WTC11 (cell line): ENCODE measurements at regions not wholly inside any gene's neighbourhood (a gene's known extent, or its start where the extent isn't known, plus 50 kb on each side); places are given as distances from the start of the nearest gene placed in this dataset.

ENCODE experiments used
- ATAC-seq: fragments of 200-7000 bp; cut with Tn5 transposase; 2 replicates; pipeline ENCODE4 v1.10.0; 2021; ENCODE audit warnings: mild to moderate bottlenecking, moderate library complexity
- CTCF ChIA-PET: fragments of 300-600 bp; sonication (Branson Sonifier 250); formaldehyde crosslinking; loops from one replicate; lab custom pipeline; 2021; ENCODE audit warnings: antibody characterized with exemption; lab: Charles Lee
- POLR2A ChIA-PET: fragments of 350-600 bp; sonication (Branson Sonifier 250); formaldehyde crosslinking; loops from one replicate; lab custom pipeline; 2021; ENCODE audit warnings: antibody characterized with exemption; lab: Charles Lee
- DNase-seq: peaks from one replicate; pipeline ENCODE4 v3.0.0; 2021; ENCODE audit warnings: low spot score
- H3K27ac Mint-ChIP-seq: 2 replicates; pipeline ENCODE4 v1.8.0; 2021; ENCODE audit warnings: mixed read lengths
- H3K27me3 Mint-ChIP-seq: 2 replicates; pipeline ENCODE4 v1.8.0; 2021; ENCODE audit warnings: low read depth, mild to moderate bottlenecking, moderate library complexity, mixed read lengths
- H3K36me3 Mint-ChIP-seq: 2 replicates; pipeline ENCODE4 v1.8.0; 2021; ENCODE audit warnings: mixed read lengths
- H3K4me1 Mint-ChIP-seq: 2 replicates; pipeline ENCODE4 v1.8.0; 2022; ENCODE audit warnings: mixed read lengths
- H3K4me3 Mint-ChIP-seq: 2 replicates; pipeline ENCODE4 v1.8.0; 2021; ENCODE audit warnings: mild to moderate bottlenecking, moderate library complexity, mixed read lengths
- H3K9me3 Mint-ChIP-seq: 2 replicates; pipeline ENCODE4 v1.8.0; 2021; ENCODE audit warnings: mixed read lengths
- FOXK1 ChIP-seq: sonication (generic); formaldehyde crosslinking; IDR thresholded peaks from 2 replicates; pipeline ENCODE4 v1.8.0; 2022; ENCODE audit warnings: mild to moderate bottlenecking, moderate library complexity, missing genetic modification reagents
- MXD4 ChIP-seq: fragments of 250-450 bp; sonication (Bioruptor Pico); IDR thresholded peaks from 2 replicates; pipeline ENCODE4 v1.8.0; 2021; ENCODE audit warnings: mild to moderate bottlenecking, moderate library complexity, borderline replicate concordance
- MYBL2 ChIP-seq: sonication (generic); formaldehyde crosslinking; IDR thresholded peaks from 2 replicates; pipeline ENCODE4 v1.8.1; 2023; ENCODE audit warnings: mild to moderate bottlenecking, moderate library complexity, missing genetic modification reagents
- SOX15 ChIP-seq: fragments of 250-450 bp; sonication (Bioruptor Pico); IDR thresholded peaks from 2 replicates; pipeline ENCODE4 v1.9.0; 2021; ENCODE audit warnings: mild to moderate bottlenecking
- TF ChIP-seq, protein P1 (sequence below): sonication (generic); formaldehyde crosslinking; IDR thresholded peaks from 2 replicates; pipeline ENCODE4 v1.8.1; 2022; ENCODE audit warnings: low read depth, missing genetic modification reagents, borderline replicate concordance
- TF ChIP-seq, protein P2 (sequence below): fragments of 250-450 bp; sonication (Bioruptor Pico); IDR thresholded peaks from 2 replicates; pipeline ENCODE4 v2.1.2; 2022; ENCODE audit warnings: mild to moderate bottlenecking, moderate library complexity
- TF ChIP-seq, protein P3 (sequence below): fragments of 250-450 bp; sonication (Bioruptor Pico); IDR thresholded peaks from 2 replicates; pipeline ENCODE4 v1.9.0; 2021; ENCODE audit warnings: mild to moderate bottlenecking
- TF ChIP-seq, protein P4 (sequence below): fragments of 250-450 bp; sonication (Bioruptor Pico); IDR thresholded peaks from 2 replicates; pipeline ENCODE4 v1.8.0; 2021; ENCODE audit warnings: mild to moderate bottlenecking
- TF ChIP-seq, protein P5 (sequence below): sonication (generic); formaldehyde crosslinking; IDR thresholded peaks from 2 replicates; pipeline ENCODE4 v1.8.1; 2023; ENCODE audit warnings: mild to moderate bottlenecking, missing genetic modification reagents, moderate library complexity
- TF ChIP-seq, protein P6 (sequence below): sonication (generic); formaldehyde crosslinking; IDR thresholded peaks from 2 replicates; pipeline ENCODE4 v1.8.1; 2022; ENCODE audit warnings: mild to moderate bottlenecking, moderate library complexity, missing genetic modification reagents
- TF ChIP-seq, protein P7 (sequence below): fragments of 200-600 bp; IDR thresholded peaks from 2 replicates; pipeline ENCODE4 v1.8.0; 2022; ENCODE audit warnings: antibody characterized with exemption

DNA sequence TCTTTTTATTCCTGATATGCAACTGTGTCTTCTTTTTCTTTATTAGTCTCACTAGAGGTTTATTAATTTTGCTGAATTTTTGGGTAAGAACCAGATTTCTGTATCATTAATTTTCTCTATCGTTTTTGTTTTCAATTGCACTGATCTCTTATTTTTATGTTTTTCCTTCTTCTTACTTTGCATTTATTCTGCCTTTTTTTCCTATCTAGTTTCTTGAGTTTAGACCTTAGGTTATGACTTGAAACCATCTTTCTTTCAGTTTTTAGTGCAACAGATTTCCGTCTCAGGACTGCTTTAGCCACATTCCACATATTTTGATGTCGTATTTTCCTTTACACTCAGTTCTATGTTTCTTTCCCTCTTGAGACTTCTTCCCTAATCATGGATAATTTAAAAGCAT, 56.6 kb downstream of the IARS1 start (continued):
- TF ChIP-seq, protein P1, sequence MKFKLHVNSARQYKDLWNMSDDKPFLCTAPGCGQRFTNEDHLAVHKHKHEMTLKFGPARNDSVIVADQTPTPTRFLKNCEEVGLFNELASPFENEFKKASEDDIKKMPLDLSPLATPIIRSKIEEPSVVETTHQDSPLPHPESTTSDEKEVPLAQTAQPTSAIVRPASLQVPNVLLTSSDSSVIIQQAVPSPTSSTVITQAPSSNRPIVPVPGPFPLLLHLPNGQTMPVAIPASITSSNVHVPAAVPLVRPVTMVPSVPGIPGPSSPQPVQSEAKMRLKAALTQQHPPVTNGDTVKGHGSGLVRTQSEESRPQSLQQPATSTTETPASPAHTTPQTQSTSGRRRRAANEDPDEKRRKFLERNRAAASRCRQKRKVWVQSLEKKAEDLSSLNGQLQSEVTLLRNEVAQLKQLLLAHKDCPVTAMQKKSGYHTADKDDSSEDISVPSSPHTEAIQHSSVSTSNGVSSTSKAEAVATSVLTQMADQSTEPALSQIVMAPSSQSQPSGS (CRISPR knock-in tag): no peak
- TF ChIP-seq, protein P2, sequence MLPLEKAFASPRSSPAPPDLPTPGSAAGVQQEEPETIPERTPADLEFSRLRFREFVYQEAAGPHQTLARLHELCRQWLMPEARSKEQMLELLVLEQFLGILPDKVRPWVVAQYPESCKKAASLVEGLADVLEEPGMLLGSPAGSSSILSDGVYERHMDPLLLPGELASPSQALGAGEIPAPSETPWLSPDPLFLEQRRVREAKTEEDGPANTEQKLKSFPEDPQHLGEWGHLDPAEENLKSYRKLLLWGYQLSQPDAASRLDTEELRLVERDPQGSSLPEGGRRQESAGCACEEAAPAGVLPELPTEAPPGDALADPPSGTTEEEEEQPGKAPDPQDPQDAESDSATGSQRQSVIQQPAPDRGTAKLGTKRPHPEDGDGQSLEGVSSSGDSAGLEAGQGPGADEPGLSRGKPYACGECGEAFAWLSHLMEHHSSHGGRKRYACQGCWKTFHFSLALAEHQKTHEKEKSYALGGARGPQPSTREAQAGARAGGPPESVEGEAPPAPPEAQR (CRISPR knock-in tag): no peak
- TF ChIP-seq, protein P3, sequence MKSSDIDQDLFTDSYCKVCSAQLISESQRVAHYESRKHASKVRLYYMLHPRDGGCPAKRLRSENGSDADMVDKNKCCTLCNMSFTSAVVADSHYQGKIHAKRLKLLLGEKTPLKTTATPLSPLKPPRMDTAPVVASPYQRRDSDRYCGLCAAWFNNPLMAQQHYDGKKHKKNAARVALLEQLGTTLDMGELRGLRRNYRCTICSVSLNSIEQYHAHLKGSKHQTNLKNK (CRISPR knock-in tag): no peak
- TF ChIP-seq MYBL2 (CRISPR knock-in tag): no peak

DNA sequence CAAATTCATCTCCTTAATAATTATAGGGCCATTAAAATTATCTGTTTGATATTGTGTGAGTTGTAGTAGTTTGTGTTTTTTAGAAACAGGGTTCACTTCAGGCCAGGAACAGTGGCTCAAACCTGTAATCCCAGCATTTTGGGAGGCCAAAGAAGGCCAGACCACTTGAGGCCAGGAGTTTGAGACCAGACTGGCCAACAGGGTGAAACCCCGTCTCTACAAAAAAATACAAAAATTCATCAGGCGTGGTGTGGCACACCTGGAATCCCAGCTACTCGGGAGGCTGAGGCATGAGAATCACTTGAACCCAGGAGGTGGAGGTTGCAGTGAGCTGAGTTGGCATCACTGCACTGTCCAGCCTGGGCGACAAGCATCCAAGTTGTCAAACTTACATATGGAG, 57.0 kb downstream of the IARS1 start:
- TF ChIP-seq, protein P4, sequence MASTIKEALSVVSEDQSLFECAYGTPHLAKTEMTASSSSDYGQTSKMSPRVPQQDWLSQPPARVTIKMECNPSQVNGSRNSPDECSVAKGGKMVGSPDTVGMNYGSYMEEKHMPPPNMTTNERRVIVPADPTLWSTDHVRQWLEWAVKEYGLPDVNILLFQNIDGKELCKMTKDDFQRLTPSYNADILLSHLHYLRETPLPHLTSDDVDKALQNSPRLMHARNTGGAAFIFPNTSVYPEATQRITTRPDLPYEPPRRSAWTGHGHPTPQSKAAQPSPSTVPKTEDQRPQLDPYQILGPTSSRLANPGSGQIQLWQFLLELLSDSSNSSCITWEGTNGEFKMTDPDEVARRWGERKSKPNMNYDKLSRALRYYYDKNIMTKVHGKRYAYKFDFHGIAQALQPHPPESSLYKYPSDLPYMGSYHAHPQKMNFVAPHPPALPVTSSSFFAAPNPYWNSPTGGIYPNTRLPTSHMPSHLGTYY (CRISPR knock-in tag): no peak
- TF ChIP-seq, protein P5, sequence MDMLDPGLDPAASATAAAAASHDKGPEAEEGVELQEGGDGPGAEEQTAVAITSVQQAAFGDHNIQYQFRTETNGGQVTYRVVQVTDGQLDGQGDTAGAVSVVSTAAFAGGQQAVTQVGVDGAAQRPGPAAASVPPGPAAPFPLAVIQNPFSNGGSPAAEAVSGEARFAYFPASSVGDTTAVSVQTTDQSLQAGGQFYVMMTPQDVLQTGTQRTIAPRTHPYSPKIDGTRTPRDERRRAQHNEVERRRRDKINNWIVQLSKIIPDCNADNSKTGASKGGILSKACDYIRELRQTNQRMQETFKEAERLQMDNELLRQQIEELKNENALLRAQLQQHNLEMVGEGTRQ: no peak
- TF ChIP-seq MXD4 (CRISPR knock-in tag): no peak
- TF ChIP-seq, protein P6, sequence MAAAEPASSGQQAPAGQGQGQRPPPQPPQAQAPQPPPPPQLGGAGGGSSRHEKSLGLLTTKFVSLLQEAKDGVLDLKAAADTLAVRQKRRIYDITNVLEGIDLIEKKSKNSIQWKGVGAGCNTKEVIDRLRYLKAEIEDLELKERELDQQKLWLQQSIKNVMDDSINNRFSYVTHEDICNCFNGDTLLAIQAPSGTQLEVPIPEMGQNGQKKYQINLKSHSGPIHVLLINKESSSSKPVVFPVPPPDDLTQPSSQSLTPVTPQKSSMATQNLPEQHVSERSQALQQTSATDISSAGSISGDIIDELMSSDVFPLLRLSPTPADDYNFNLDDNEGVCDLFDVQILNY (CRISPR knock-in tag): no peak
- no peak overlapping the region for H3K4me3 Mint-ChIP-seq
- ChIA-PET CTCF (interaction anchor here (2.9 kb wide), 1 partner anchor 97 kb away, joined by 22 read pairs; no protein-coding TSS in a partner anchor), POLR2A (no interaction called here)
- H3K9me3 Mint-ChIP-seq: no peaks in the 10 kb centered on the region
- H3K27me3 Mint-ChIP-seq: no peaks in the 10 kb centered on the region
- ATAC-seq: no peak
- H3K27ac Mint-ChIP-seq: no peak overlapping the region
- peaks cover 73% of the 10 kb centered on the region for H3K36me3 Mint-ChIP-seq
- no peak for DNase-seq
- no peaks in the 10 kb centered on the region for H3K4me1 Mint-ChIP-seq

DNA sequence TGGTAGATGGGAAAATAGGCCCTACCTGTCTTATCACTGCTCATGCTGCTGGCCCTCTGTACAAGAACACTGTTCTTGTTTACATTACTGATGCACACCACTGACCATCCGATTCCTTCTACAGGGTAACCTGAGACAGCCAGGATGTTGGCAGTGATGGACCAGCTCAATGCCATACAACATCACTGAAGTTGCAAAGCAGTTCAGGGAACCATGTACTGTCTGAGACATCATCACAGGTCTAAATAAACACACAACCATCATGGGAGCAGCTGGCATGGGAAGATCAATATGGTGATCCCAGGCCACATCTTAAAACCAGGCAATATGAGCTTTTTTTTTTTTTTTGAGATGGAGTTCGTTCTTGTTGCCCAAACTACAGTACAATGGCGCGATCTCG, 59.0 kb downstream of the IARS1 start:
- DNase-seq (no peak), ATAC-seq (no peak)
- Mint-ChIP-seq H3K36me3 (peaks cover 71% of the 10 kb centered on the region), H3K4me3 (no peak overlapping the region), H3K4me1 (no peaks in the 10 kb centered on the region), H3K27me3 (no peaks in the 10 kb centered on the region), H3K9me3 (no peaks in the 10 kb centered on the region), H3K27ac (no peak overlapping the region)
- POLR2A ChIA-PET: interaction anchor here (0.6 to 1.3 kb wide), 2 partner anchors 83 to 87 kb away, joined by 3 to 5 read pairs; no protein-coding TSS in a partner anchor
- CTCF ChIA-PET: interaction anchor here (2.9 kb wide), 1 partner anchor 95 kb away, joined by 22 read pairs; no protein-coding TSS in a partner anchor
- TF ChIP-seq FOXK1 (CRISPR knock-in tag): no peak
- TF ChIP-seq, protein P7, sequence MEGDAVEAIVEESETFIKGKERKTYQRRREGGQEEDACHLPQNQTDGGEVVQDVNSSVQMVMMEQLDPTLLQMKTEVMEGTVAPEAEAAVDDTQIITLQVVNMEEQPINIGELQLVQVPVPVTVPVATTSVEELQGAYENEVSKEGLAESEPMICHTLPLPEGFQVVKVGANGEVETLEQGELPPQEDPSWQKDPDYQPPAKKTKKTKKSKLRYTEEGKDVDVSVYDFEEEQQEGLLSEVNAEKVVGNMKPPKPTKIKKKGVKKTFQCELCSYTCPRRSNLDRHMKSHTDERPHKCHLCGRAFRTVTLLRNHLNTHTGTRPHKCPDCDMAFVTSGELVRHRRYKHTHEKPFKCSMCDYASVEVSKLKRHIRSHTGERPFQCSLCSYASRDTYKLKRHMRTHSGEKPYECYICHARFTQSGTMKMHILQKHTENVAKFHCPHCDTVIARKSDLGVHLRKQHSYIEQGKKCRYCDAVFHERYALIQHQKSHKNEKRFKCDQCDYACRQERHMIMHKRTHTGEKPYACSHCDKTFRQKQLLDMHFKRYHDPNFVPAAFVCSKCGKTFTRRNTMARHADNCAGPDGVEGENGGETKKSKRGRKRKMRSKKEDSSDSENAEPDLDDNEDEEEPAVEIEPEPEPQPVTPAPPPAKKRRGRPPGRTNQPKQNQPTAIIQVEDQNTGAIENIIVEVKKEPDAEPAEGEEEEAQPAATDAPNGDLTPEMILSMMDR: no peak
- no peak for TF ChIP-seq SOX15 (CRISPR knock-in tag)
- TF ChIP-seq, protein P5: no peak
